H9 (cell line): ENCODE measurements at regions not wholly inside any gene's neighbourhood (a gene's known extent, or its start where the extent isn't known, plus 50 kb on each side); places are given as distances from the start of the nearest gene placed in this dataset.

Experiments used
- DNase-seq: peaks from one replicate; pipeline ENCODE4 v3.0.0-alpha.2; 2017
- H2AFZ ChIP-seq: one replicate; pipeline ENCODE4 v1.6.1; 2013; ENCODE audit warnings: mild to moderate bottlenecking, low read length, control low read depth, moderate library complexity
- H2AK5ac ChIP-seq: 2 replicates; pipeline ENCODE4 v1.6.1; 2013; ENCODE audit warnings: low read length, control low read depth, mixed read lengths; ENCODE audit not compliant: insufficient read length
- H2BK120ac ChIP-seq: one replicate; pipeline ENCODE4 v1.6.1; 2013; ENCODE audit warnings: low read depth, mild to moderate bottlenecking, low read length, control low read depth, inconsistent platforms; ENCODE audit not compliant: poor library complexity, severe bottlenecking
- H2BK12ac ChIP-seq: 2 replicates; pipeline ENCODE4 v1.6.1; 2013; ENCODE audit warnings: low read length, control low read depth, mixed read lengths, low read depth; ENCODE audit not compliant: insufficient read length
- H2BK15ac ChIP-seq: 2 replicates; pipeline ENCODE4 v1.6.1; 2013; ENCODE audit warnings: low read depth, low read length, control low read depth
- H2BK20ac ChIP-seq: one replicate; pipeline ENCODE4 v1.6.1; 2013; ENCODE audit warnings: low read depth, mild to moderate bottlenecking, low read length, control low read depth, inconsistent platforms; ENCODE audit not compliant: poor library complexity, severe bottlenecking
- H2BK5ac ChIP-seq: 2 replicates; pipeline ENCODE4 v1.6.1; 2013; ENCODE audit warnings: low read length, control low read depth, mixed read lengths; ENCODE audit not compliant: insufficient read length
- H3K14ac ChIP-seq: 2 replicates; pipeline ENCODE4 v1.6.1; 2013; ENCODE audit warnings: low read length, control low read depth; ENCODE audit not compliant: insufficient read depth
- H3K18ac ChIP-seq: 2 replicates; pipeline ENCODE4 v1.6.1; 2013; ENCODE audit warnings: low read depth, mild to moderate bottlenecking, mixed read lengths, low read length, control low read depth; ENCODE audit not compliant: insufficient read length
- H3K23ac ChIP-seq: 2 replicates; pipeline ENCODE4 v1.6.1; 2013; ENCODE audit warnings: low read length, control low read depth, mixed read lengths, low read depth; ENCODE audit not compliant: insufficient read length
- H3K23me2 ChIP-seq: 2 replicates; pipeline ENCODE4 v1.6.1; 2013; ENCODE audit warnings: low read depth, mild to moderate bottlenecking, mixed read lengths, low read length, control low read depth; ENCODE audit not compliant: insufficient read length, poor library complexity, severe bottlenecking
- H3K27ac ChIP-seq: 2 replicates; pipeline ENCODE4 v1.5.1; 2013; ENCODE audit warnings: low read length, control low read depth, mixed read lengths, low read depth; ENCODE audit not compliant: insufficient read length
- H3K27me3 ChIP-seq: 2 replicates; pipeline ENCODE4 v1.6.1; 2013; ENCODE audit warnings: low read length, control low read depth, inconsistent platforms; ENCODE audit not compliant: insufficient read depth
- H3K4ac ChIP-seq: 2 replicates; pipeline ENCODE4 v1.6.1; 2013; ENCODE audit warnings: low read depth, mild to moderate bottlenecking, control low read depth, inconsistent platforms, low read length, moderate library complexity
- H3K4me1 ChIP-seq: 2 replicates; pipeline ENCODE4 v1.6.1; 2013; ENCODE audit warnings: low read length, control low read depth, inconsistent platforms; ENCODE audit not compliant: insufficient read depth
- H3K4me2 ChIP-seq: 2 replicates; pipeline ENCODE4 v1.6.1; 2013; ENCODE audit warnings: low read length, control low read depth, mixed read lengths; ENCODE audit not compliant: insufficient read length, insufficient read depth
- H3K56ac ChIP-seq: 2 replicates; pipeline ENCODE4 v1.6.1; 2013; ENCODE audit warnings: low read depth, mild to moderate bottlenecking, mixed read lengths, low read length, control low read depth; ENCODE audit not compliant: insufficient read length
- H3K79me1 ChIP-seq: 2 replicates; pipeline ENCODE4 v1.6.1; 2013; ENCODE audit warnings: low read depth, mild to moderate bottlenecking, moderate library complexity, low read length, control low read depth, inconsistent platforms; ENCODE audit not compliant: insufficient read depth, poor library complexity, severe bottlenecking
- H3K79me2 ChIP-seq: 2 replicates; pipeline ENCODE4 v1.6.1; 2013; ENCODE audit warnings: low read length, control low read depth, inconsistent platforms; ENCODE audit not compliant: insufficient read depth
- H3K9ac ChIP-seq: 2 replicates; pipeline ENCODE4 v1.6.1; 2013; ENCODE audit warnings: low read length, control low read depth, mixed read lengths; ENCODE audit not compliant: insufficient read length; ENCODE audit errors: extremely low read depth
- H3K9me3 ChIP-seq: one replicate; pipeline ENCODE4 v1.6.1; 2013; ENCODE audit warnings: low read depth, low read length, inconsistent platforms; ENCODE audit not compliant: control insufficient read depth
- H3T11ph ChIP-seq: one replicate; pipeline ENCODE4 v1.6.1; 2013; ENCODE audit warnings: mild to moderate bottlenecking, low read length, control low read depth, inconsistent platforms
- H4K20me1 ChIP-seq: one replicate; pipeline ENCODE4 v1.6.1; 2013; ENCODE audit not compliant: control insufficient read depth, insufficient read length, insufficient read depth
- H4K5ac ChIP-seq: 2 replicates; pipeline ENCODE4 v1.6.1; 2013; ENCODE audit warnings: low read depth, mild to moderate bottlenecking, mixed read lengths, low read length, control low read depth; ENCODE audit not compliant: insufficient read length
- H4K8ac ChIP-seq: replicated peaks from 2 replicates; pipeline ENCODE4 v1.6.1; 2013; ENCODE audit warnings: low read length, control low read depth, mixed read lengths, low read depth; ENCODE audit not compliant: insufficient read length
- H4K91ac ChIP-seq: 2 replicates; pipeline ENCODE4 v1.6.1; 2013; ENCODE audit warnings: low read depth, mild to moderate bottlenecking, moderate library complexity, mixed read lengths, low read length, control low read depth; ENCODE audit not compliant: insufficient read length
- H3K27ac Mint-ChIP-seq, 3 experiments: 2 replicates in 2 of 3; 3 replicates in 1 of 3; pipeline ENCODE4 v1.8.0; 2020 to 2021; ENCODE audit warnings: mixed read lengths in 3 of 3, mild to moderate bottlenecking in 1 of 3, moderate library complexity in 1 of 3
- H3K27me3 Mint-ChIP-seq: 2 replicates; pipeline ENCODE4 v1.8.0; 2021; ENCODE audit warnings: low read depth, mild to moderate bottlenecking, moderate library complexity, mixed read lengths
- H3K36me3 Mint-ChIP-seq, 3 experiments: 2 replicates in 2 of 3; 3 replicates in 1 of 3; pipeline ENCODE4 v1.8.0; 2020 to 2021; ENCODE audit warnings: low read depth in 3 of 3, mixed read lengths in 3 of 3; ENCODE audit not compliant: insufficient read depth in 1 of 3
- H3K4me1 Mint-ChIP-seq, 2 experiments: 2 replicates each; pipeline ENCODE4 v1.8.0; 2020; ENCODE audit warnings: mixed read lengths in 2 of 2
- H3K4me3 Mint-ChIP-seq, 2 experiments: 2 replicates in 1 of 2; 3 replicates in 1 of 2; pipeline ENCODE4 v1.8.0; 2020 to 2021; ENCODE audit warnings: mild to moderate bottlenecking in 2 of 2, mixed read lengths in 2 of 2, moderate library complexity in 1 of 2
- H3K9me3 Mint-ChIP-seq, 2 experiments: 2 replicates in 1 of 2; 3 replicates in 1 of 2; pipeline ENCODE4 v1.8.0; 2020; ENCODE audit warnings: mild to moderate bottlenecking in 2 of 2, mixed read lengths in 2 of 2, moderate library complexity in 1 of 2
- WGBS: extraction: QIAGEN DNeasy Blood & Tissue Kit; methylation state at CpG from one replicate; pipeline ENCODE4 v1.1.7; 2013; ENCODE audit warnings: missing lambda C conversion rate, low lambda C conversion rate, mixed read lengths; ENCODE audit not compliant: insufficient read length; ENCODE audit errors: extremely low coverage; 5-methylcytosine and 5-hydroxymethylcytosine counted together
- TF ChIP-seq, protein P1 (sequence below): fragments of 200-600 bp; sonication (generic); conservative IDR thresholded peaks from 3 replicates; pipeline ENCODE4 v1.8.0; 2021; ENCODE audit warnings: antibody characterized with exemption, mild to moderate bottlenecking

DNA sequence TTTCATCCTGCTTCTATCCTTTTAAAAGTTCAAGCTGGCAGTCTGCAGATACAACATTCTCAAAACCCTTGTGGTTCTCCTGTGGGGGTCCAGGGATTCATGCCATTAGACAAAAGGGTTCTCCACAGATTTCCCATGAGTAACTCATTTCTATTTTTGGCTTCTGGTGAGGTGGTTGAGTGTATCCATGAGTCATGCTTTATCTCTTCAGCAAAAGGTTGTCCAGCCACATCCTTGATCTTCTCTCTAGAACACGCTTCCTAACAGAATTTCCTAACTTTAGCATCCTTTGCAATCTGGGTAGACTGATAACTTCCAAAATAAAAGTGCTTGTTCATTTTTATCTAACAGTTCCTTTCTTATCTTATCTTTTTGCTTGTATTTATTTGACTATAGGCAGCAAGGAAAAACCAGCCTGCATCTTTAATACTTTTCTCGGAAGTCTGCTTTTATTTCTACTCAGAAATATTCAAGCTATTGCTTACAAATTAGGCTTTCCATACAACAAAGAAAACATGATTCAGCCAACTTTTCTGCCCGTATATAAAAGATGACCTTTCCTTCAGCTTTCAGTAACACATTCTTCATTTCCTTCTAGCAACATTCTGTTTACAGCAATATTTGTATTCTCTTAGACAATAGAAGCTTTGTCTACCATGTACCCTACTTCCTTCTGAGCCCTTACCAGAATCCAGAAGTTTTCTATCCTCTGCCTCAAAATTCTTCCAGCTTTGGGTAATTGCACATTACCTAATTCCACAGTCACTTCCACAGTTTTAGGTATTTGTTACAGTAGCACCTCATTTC lies 79.3 kb upstream of the IL6 start:
- peaks cover 10 to 51% (median 49%) of the 10 kb centered on the region in 3 experiments for H3K36me3 Mint-ChIP-seq
- no peak overlapping the region for H4K5ac ChIP-seq
- no peaks in the 10 kb centered on the region for H3K27me3 ChIP-seq
- no peak overlapping the region for H2AK5ac ChIP-seq
- no CpG with 5 or more reads among the region's 3 CpGs for WGBS
- H3T11ph ChIP-seq = no peak overlapping the region
- H3K23ac ChIP-seq = no peak overlapping the region
- H2BK5ac ChIP-seq = no peak overlapping the region
- no peak overlapping the region for H3K4me2 ChIP-seq
- H3K27ac Mint-ChIP-seq = no peak overlapping the region
- no peak overlapping the region for H2BK20ac ChIP-seq
- no peak overlapping the region for H2AFZ ChIP-seq
- no peak overlapping the region for H3K14ac ChIP-seq
- H4K8ac ChIP-seq = no peak overlapping the region
- no peak for DNase-seq
- no peaks in the 10 kb centered on the region for H3K79me1 ChIP-seq
- no peak overlapping the region for H3K4me3 Mint-ChIP-seq
- no peak overlapping the region for H2BK120ac ChIP-seq
- peaks cover 0 to 2% of the 10 kb centered on the region in 2 experiments; a peak in 2 of 4 replicates for H3K4me1 Mint-ChIP-seq
- TF ChIP-seq, protein P1, sequence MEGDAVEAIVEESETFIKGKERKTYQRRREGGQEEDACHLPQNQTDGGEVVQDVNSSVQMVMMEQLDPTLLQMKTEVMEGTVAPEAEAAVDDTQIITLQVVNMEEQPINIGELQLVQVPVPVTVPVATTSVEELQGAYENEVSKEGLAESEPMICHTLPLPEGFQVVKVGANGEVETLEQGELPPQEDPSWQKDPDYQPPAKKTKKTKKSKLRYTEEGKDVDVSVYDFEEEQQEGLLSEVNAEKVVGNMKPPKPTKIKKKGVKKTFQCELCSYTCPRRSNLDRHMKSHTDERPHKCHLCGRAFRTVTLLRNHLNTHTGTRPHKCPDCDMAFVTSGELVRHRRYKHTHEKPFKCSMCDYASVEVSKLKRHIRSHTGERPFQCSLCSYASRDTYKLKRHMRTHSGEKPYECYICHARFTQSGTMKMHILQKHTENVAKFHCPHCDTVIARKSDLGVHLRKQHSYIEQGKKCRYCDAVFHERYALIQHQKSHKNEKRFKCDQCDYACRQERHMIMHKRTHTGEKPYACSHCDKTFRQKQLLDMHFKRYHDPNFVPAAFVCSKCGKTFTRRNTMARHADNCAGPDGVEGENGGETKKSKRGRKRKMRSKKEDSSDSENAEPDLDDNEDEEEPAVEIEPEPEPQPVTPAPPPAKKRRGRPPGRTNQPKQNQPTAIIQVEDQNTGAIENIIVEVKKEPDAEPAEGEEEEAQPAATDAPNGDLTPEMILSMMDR = no peak
- H3K79me2 ChIP-seq = no peaks in the 10 kb centered on the region
- H3K9ac ChIP-seq = no peak overlapping the region
- H3K4ac ChIP-seq = no peak overlapping the region
- no peak overlapping the region for H2BK12ac ChIP-seq
- no peak overlapping the region for H3K56ac ChIP-seq
- H3K4me1 ChIP-seq = 0 out of 2 replicates have a peak, but pooled peaks cover 3% of the 10 kb centered on the region
- no peaks in the 10 kb centered on the region for H3K27me3 Mint-ChIP-seq
- no peaks in the 10 kb centered on the region for H4K20me1 ChIP-seq
- H3K27ac ChIP-seq = no peak overlapping the region
- no peaks in the 10 kb centered on the region for H3K23me2 ChIP-seq
- no peak overlapping the region for H4K91ac ChIP-seq
- peaks cover 53 to 55% of the 10 kb centered on the region in 2 experiments for H3K9me3 Mint-ChIP-seq
- H2BK15ac ChIP-seq = no peak overlapping the region
- H3K18ac ChIP-seq = no peak overlapping the region
- peaks cover 12% of the 10 kb centered on the region for H3K9me3 ChIP-seq
